ENCODE measurements at regions not wholly inside any gene's neighbourhood (a gene's known extent, or its start where the extent isn't known, plus 50 kb on each side); places are given as distances from the start of the nearest gene placed in this dataset.

DNA sequence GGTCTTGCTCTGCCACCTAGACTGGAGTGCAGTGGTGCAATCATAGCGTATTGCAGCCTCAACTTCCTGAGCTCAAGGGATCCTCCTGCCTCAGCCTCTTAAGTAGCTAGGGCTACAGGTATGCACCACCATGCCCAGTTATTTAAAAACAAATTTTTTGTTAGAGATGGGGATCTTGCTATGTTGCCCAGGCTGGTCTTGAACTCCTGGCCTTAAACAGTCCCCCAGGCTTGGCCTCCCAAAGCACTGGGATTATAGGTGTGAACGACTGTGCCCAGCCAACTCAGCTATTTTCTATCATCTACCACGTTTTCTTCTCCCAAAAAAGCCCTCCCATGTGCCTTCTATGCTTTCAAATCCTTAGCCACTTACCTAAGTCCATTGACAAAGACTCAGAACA, 243.7 kb upstream of the SOX4 start:
- TF ChIP-seq GATA3 (IDR thresholded peaks at IDR 0.05; ENCODE audit: low read depth, low read length) = no peak
- TF ChIP-seq GATA2 (IDR thresholded peaks at IDR 0.05; ENCODE audit: low read depth, low read length) = no peak

DNA sequence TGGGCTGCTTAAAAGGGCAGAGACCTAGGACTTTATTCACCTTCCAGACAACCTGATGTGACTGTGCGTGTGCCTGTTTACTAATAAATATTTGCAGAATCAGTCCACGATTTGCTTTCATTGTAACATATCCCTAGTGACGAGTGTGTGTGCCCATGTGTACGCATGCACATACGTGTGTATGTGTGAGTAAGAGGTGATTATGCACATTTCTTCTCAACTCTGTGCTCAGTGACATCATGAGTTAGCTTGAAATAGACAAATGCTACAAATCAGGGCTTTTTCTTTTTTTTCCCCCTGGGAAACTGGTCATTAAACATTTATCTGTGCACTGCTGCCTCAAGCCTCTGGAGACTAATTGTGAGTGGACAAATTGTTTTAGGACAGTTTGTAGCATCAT, 242.6 kb upstream of the SOX4 start:
- TF ChIP-seq GATA2 (IDR thresholded peaks at IDR 0.05; ENCODE audit: low read depth, low read length) (no peak), GATA3 (IDR thresholded peaks at IDR 0.05; ENCODE audit: low read depth, low read length) (no peak)

DNA sequence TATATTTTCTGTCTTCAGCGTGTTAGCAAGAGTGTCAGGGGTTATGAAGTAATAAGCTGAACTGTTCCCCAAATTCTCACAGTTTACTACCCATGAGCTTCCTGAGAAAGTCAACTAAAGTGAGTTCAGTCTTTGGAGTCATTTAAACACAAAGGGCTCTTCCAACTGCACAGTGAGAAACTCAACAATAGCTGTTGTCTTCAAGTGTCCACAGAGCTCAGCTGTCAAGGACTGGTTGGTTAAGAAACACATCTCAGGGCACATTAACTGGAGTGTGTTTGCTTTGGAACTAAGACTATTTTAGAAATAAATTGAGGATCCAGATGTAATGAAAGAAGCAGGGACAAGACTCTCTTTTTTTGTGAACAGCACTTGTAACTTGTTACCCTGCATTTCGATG, 241.4 kb upstream of the SOX4 start:
- TF ChIP-seq GATA2 (IDR thresholded peaks at IDR 0.05; ENCODE audit: low read depth, low read length) (no peak), GATA3 (IDR thresholded peaks at IDR 0.05; ENCODE audit: low read depth, low read length) (no peak)

DNA sequence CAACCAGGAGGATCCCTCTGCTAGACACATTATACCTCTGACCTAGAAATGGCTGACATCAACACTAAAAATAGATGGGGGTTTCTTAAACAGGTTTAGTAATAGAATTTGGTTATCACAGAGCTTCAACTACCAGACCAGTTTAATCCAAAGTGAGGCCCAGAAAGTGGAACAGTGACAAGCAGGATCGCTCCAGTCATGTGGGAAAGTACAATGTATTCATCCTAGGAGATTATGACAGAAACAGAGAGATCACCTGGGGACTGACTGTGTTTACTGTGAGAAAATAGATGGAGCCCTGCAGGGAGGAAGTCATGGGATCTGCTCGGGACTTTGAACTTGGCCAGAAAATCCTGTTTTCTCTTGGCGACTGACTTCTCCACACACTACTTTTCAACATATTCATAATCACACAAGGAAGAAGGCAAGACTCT, 238.7 kb upstream of the SOX4 start:
- TF ChIP-seq GATA3 (IDR thresholded peaks at IDR 0.05; ENCODE audit: low read depth, low read length) (no peak), GATA2 (IDR thresholded peaks at IDR 0.05; ENCODE audit: low read depth, low read length) (no peak)

DNA sequence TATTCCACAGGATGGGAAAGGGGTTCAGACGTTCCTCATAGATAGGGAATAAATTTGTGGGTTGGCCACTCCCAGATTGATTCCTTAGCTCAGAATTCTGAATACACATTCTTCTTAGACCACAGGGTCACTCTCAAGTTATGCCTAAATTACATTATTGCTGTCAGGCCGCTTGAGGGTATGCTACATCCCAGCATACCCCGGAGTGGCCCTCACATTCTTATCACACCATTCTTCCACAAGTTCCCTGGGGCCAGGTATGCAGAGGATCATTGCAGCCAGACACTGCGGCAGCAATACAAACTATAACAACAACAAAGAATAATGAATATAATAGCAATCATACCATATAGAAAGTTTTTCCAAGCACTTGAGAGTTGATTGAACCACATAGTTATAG, 237.9 kb upstream of the SOX4 start:
- no peak for TF ChIP-seq GATA3 (IDR thresholded peaks at IDR 0.05; ENCODE audit: low read depth, low read length)
- no peak for TF ChIP-seq GATA2 (IDR thresholded peaks at IDR 0.05; ENCODE audit: low read depth, low read length)

DNA sequence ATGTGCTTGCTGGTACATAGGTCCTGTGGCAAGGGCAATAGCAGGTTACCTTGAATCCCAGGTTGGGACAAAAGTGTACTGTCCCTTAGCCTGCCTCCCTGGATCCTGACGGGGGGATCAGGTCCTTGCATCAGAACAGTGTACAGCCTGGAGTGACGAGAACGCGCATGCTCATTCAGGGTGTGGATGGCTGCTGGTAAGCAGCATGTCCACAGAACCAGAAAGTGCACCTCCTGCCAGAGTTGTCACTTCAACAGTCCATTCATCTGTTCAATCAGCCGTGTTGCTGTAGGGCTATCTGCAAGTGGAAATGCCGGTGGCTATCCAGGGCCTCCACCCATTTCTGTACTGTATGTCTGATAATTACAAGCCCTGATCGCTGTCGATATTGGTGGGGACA, 236.3 kb upstream of the SOX4 start:
- TF ChIP-seq GATA3 (IDR thresholded peaks at IDR 0.05; ENCODE audit: low read depth, low read length) (no peak), GATA2 (IDR thresholded peaks at IDR 0.05; ENCODE audit: low read depth, low read length) (no peak)

DNA sequence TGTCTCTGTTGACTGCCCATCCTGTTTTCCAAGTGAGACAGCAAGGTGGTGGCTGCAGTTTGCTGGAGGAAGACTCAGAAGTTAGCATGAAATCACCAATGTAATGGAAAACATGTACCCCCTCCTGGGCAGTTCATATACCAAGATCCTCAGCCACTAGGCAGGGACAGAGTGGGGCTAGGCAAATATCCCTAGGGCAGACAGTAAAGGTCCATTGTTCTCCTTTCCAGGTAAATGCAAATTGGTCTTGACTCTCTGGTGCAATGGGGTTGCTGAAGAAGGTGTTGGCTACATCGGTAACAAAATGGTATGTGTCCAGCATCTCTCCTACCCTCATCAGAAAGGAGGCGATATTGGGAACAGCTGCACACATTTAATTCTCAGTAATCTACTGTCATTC, 233.6 kb upstream of the SOX4 start:
- TF ChIP-seq GATA2 (IDR thresholded peaks at IDR 0.05; ENCODE audit: low read depth, low read length) = no peak
- no peak for TF ChIP-seq GATA3 (IDR thresholded peaks at IDR 0.05; ENCODE audit: low read depth, low read length)

DNA sequence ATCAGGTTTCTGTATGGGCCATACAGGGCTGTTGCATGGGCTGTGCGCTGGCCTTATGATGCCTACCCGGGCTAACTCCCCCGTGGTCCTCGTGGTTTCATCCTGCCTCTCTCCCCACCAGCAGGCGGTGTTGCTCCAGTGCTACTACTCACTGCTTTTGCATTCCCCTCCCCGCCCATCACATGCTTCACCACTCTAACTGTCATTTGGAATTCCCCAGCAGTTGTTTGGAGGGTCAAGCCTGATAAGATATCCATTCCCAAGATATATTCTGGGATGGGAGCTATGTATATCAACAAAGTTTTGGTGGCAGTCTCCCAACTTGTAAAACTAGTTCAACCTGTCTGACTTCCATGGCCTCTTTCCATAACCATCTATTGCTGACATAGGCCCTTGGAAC, 233.2 kb upstream of the SOX4 start:
- TF ChIP-seq GATA3 (IDR thresholded peaks at IDR 0.05; ENCODE audit: low read depth, low read length) = no peak
- TF ChIP-seq GATA2 (IDR thresholded peaks at IDR 0.05; ENCODE audit: low read depth, low read length) = no peak

DNA sequence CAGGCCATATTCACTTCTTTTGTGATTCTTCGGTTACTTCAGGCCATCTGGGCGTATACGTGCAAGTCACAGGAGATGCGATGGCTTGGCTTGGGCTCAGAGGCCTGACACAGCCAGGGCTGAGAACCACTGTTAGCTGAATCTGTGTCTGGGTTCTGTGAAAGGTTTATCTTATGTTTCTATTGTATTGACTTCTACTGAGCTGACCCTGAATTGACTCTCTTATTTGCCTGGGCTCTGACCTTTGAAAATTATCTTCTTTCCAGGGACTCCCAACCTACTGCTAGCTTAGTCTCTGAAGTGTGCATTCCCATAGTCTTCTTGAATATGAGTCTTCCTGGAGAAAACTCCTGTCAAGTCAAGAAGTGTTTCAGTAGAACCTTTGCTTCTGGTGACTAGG, 226.4 kb upstream of the SOX4 start:
- TF ChIP-seq GATA3 (IDR thresholded peaks at IDR 0.05; ENCODE audit: low read depth, low read length) (no peak), GATA2 (IDR thresholded peaks at IDR 0.05; ENCODE audit: low read depth, low read length) (no peak)

DNA sequence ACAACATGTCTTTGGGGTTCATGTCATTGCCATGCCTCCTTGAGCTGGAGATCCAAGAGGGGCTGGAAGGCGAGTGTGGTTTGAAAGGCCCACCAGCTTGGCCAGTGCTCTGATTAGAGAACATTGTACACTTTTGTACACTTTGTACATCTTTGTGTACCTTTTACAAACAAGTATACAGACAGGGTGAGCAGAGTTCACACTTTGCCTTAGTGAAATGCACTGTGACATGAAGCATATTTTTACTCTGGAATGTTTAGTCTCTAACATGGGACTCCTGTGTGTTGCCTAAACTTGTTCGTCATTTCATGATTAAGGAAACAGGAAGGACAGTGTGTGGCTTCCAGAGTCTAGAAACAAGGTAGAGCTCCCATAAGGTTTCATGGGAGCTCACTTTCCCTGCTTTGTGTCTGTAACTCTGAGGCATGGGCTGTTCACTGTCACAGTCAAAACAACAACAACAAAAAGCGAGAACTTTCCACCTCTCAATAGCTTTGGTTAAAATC, 225.8 kb upstream of the SOX4 start:
- TF ChIP-seq GATA2 (IDR thresholded peaks at IDR 0.05; ENCODE audit: low read depth, low read length) = no peak
- TF ChIP-seq GATA3 (IDR thresholded peaks at IDR 0.05; ENCODE audit: low read depth, low read length) = no peak

DNA sequence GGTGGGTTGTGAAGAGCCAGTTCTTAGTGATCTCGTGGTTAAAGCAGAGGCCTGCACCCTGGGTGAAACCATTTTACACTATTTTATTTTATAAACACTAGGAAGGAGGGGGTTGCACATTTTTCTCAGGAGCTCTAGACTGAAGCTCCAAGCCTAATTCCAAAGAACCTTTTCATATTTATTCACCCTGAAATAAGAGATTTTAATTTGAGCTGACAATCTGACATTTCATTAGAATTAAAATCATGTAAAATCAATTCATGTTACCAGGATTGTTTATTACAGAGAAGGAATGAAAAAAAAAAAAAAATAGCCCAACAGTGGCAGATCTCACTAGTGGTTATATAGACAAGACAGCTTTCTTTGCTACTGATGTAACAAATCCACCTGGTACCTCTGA, 222.5 kb upstream of the SOX4 start:
- TF ChIP-seq GATA2 (IDR thresholded peaks at IDR 0.05; ENCODE audit: low read depth, low read length) (no peak), GATA3 (IDR thresholded peaks at IDR 0.05; ENCODE audit: low read depth, low read length) (no peak)

DNA sequence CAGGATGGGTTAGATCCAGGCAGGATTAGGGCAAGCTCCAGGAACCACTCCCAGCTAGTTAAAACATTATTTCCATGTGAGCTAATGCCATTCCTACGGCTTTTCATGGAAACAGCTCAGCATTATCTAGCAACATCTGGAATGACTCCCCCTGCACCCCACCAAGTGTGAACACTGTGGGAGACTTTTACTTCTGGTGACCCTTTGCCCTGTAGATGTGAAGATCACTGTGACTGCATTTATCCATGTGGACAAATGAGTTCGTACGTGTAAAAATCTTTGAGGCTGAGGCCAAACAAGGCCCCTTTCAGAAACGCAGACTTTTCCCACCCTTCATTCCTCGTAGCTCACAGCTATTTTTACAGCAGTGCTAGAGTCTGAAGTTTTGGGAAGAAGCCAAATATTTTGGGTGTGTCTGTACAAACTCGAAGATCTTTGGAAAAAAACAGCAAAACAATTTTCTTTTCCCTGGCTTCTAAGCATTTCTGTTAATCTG, 221.8 kb upstream of the SOX4 start:
- TF ChIP-seq GATA3 (IDR thresholded peaks at IDR 0.05; ENCODE audit: low read depth, low read length) (no peak), GATA2 (IDR thresholded peaks at IDR 0.05; ENCODE audit: low read depth, low read length) (no peak)

DNA sequence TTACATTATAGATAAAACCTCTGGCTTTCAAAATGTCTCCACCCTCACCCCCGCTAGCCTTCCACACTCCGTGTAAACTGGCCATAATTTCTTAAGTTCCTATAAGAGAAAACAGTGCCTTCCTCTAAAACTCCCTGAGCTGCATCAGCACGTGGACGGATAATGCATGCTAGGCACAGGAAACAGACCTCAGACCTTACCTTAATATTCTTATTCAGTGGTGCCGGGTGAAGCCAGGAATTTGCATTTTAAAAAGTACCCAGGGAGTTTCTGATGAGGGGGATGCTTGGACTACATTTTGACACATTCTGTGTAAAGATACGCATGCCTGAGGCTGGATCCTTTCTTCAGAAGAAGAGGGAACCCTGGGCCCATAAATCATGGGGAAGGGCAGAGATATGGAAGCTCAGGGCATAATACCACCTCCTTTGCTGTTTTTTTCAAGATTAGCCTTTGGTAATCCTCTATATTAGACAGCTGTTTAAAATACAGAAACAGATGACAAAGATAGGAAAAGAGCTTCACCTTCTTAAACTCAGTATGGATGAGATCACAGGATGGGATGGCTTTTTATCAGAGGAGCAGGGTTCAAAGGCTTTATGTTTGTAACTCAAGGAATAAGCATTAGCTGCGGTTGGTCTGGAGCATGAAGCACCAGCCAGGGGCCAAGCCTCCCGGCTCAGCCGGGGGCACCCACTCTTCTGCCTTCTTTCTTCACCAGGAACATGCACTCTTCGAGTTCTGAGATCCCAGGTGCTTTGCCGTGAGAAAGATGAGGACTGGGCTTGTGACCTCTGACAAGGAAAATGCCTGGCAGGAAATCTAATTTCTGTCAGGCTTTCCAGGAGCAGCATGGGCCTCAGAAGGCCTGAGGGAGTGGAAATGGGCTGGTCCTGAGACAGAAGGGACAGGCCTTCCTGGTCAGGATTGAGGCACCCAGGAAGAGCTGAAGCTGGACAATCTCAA, 218.1 kb upstream of the SOX4 start:
- TF ChIP-seq GATA3 (IDR thresholded peaks at IDR 0.05; ENCODE audit: low read depth, low read length) (no peak), GATA2 (IDR thresholded peaks at IDR 0.05; ENCODE audit: low read depth, low read length) (no peak)

DNA sequence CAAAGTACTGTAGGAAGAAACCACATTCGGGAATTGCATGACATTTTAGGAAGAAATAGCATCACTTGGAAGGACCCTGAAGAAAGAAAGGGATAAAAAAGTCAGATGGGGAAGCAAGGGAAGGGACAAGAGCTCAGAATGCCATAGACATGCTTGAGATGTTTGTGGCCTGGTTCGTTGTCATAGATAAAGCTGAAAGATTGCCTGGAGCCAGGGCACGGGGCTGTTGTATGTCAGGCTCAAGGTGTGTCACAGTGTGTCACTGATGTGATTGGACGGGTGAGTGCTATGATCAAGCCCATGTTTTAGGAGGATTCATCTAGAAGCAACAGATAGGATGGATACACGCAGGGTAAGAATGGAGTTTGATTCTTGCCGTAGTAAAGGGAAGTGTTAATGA, 216.2 kb upstream of the SOX4 start:
- TF ChIP-seq GATA2 (IDR thresholded peaks at IDR 0.05; ENCODE audit: low read depth, low read length) = no peak
- no peak for TF ChIP-seq GATA3 (IDR thresholded peaks at IDR 0.05; ENCODE audit: low read depth, low read length)

All from SH-SY5Y (cell line).